GM12872 (cell line): ENCODE measurements at regions not wholly inside any gene's neighbourhood (a gene's known extent, or its start where the extent isn't known, plus 50 kb on each side); places are given as distances from the start of the nearest gene placed in this dataset.
A peak's percentile ranks its signal among the peaks of the same experiment; 100 is the strongest.

ENCODE experiments used
- CTCF ChIP-seq: IDR thresholded peaks from 3 replicates; pipeline ENCODE4 v1.5.1; 2011; ENCODE audit warnings: low read depth, mild to moderate bottlenecking, low read length, moderate library complexity; ENCODE audit not compliant: insufficient read depth

- TF ChIP-seq CTCF = peak; percentile 100
Observed at GRCh38 chr15:38817427-38818156, 253.0 kb upstream of the RASGRP1 start.

- no peak for TF ChIP-seq CTCF
Observed at GRCh38 chr15:38818157-38818790, 253.7 kb upstream of the RASGRP1 start.

- TF ChIP-seq CTCF = no peak
Observed at GRCh38 chr15:38819387-38819950, 254.9 kb upstream of the RASGRP1 start.

- no peak for TF ChIP-seq CTCF
Observed at GRCh38 chr15:38823263-38823662, 258.6 kb upstream of the RASGRP1 start.

- no peak for TF ChIP-seq CTCF
Observed at GRCh38 chr15:38824719-38825118, 260.1 kb upstream of the RASGRP1 start.

GRCh38 chr15:38826880-38827279 lies 262.3 kb upstream of the RASGRP1 start:
- TF ChIP-seq CTCF = no peak

GRCh38 chr15:38828031-38828532 lies 263.5 kb upstream of the RASGRP1 start:
- TF ChIP-seq CTCF = no peak
